CD4-positive, alpha-beta T cell treated with Interleukin-4 for 1 hour (primary cell): ENCODE measurements at regions not wholly inside any gene's neighbourhood (a gene's known extent, or its start where the extent isn't known, plus 50 kb on each side); places are given as distances from the start of the nearest gene placed in this dataset.

Experiments
- DNase-seq, 2 donors: peaks; one replicate each; pipeline ENCODE4 v3.0.0-alpha.2; 2020 to 2022

DNA sequence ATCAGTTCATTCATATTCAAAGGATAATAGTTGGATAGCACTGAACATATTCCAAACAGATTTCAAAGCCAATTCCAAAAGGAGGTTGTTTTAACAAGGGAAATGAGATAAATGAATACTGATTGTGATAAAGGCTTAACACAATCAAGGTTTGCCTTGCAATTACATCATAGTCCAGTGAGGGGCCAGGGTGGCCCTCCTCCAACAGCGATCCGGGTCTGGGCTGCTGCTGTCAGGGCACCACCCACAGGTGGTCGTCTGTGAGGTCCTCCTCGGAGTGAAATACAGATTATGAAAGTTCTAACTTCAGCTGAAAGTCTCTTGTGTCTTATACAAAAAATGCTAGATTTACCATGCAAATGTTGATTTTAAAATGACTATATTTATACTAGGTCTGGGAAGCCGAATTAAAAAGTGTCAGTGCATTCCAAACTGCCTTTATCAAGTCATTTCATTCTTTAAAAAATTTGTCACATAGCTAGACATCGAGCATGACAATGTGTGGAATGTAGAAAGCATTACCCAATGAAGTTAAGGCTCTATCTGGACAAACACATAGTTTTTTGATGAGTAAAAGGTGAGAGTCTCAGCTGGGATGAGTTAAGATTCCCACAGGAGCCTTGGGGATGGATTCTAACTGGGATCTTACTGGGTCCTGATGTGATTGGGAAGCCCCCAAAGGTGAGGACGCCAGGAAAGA, 65.9 kb upstream of the SLC22A23 start:
- no peak for DNase-seq

DNA sequence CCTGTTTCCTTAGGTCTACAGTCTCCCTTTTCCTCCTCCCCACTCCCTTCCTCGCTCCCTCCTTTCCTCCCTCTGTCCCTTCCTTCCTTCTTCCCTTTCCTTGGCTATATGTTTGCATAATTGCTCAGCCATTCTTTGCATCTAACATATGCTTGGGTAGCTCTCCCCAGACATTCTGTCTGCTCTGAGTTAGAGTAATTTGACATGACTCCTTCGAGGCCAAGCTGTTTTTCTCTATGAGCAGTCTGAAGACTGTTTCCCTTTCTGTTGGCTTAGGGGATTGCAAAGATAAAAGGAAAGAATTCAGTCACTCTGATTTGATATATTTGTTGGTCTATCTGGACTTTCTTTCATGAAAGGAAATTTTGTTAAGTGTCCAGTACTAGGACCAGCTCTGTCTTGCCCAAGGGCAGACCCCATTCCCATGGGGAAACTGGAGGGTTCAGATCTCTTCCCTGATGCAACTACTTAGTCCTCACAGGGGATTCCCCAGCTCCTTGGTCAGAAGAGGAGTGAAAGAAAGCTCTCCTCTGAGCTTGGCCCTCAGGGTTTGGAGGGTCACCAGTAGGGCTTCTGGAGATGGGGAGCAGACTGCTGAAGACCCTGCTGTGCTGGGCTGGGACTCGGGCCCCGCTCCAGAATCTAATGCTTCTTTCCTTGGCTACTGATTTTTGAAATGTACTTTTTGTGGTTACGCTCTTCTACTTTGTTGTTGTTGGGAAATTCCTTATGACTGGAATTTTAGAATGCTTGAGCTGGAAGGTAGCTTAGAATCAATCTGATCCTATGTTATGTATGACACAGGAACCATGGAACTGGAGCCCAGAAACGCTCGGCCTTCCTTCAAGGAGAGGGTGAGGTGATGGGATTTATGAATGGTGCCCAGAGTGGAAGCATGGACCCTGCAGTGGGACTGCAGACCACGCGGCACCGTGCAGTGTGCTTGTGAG, 63.7 kb upstream of the SLC22A23 start:
- no peak for DNase-seq

DNA sequence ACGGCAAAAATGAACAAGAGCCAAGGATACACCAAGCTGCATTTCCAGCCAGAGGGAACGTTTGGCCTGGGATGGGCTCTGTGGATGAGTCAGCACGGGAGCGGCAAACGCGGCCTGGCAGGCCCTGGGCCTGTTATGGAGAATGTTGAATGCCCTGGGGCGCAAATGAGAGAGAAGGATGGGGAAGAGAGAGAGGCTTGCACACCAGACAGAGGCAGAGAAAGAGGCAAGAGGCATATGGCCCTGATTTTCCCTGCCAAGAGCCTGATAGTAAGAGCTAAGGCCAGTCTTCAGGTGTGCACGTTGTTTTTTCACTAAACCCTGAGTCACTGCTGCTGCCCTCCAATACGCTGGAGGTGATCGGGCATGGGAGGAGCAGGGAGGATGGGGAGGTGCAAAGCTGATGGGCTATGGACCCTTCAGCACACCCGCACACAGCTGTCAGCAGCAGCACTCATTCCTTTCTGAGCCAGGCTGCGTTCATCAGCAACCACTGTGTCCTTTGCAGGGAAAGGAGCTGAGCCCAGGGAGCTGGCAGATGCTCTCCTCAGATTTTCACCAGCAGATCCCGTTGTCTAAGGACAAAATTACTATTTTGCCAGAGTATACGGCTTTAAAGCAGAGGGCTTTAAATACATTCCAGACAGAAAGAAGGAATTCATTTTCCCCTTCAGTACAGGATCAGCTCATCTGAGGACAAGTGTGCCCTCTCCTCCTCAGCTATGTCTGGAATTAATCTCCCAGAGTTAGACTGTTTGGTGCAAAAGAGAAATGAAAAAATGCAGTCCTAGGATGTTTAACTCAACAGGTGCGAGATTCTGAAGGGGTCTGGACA, 61.7 kb upstream of the SLC22A23 start:
- DNase-seq: no peak

DNA sequence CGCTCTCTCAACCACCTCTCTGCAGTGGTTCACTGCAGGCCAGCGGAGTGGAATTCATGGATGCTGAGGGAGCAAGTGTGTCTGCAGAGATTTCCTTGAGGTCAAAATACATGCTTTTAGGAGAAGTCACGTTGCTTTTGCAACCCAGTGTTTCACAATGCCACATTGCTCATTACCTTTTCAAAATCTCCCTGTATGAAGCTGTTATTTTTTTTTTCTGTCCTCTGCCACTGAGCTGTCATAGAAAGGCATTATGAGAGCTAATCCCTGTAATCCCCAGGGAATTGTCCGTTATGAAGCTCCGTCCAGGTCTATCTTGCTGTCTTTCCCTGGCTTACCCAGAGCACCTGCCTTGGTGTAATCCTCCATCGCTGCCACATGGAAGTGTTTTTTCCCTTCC, 60.5 kb upstream of the SLC22A23 start:
- DNase-seq: no peak

DNA sequence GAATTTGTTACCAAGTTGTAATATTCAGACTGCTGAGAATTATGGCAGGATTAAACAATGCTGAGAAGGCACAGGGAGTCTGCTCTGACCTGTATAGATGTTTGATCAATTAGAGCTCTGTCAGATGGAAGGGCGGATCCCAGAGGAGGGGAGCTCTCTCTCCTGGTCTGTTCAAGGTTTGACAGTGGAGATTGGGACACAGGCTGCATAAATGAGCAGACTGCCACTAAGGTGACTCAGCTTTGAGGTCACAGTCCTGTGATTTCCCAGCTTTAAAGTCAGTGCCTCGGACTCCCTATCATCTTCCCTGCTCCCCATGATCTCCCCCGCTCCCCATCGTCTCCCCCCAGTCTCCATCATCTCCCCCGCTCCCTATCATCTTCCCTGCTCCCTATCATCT, 59.2 kb upstream of the SLC22A23 start:
- no peak for DNase-seq

DNA sequence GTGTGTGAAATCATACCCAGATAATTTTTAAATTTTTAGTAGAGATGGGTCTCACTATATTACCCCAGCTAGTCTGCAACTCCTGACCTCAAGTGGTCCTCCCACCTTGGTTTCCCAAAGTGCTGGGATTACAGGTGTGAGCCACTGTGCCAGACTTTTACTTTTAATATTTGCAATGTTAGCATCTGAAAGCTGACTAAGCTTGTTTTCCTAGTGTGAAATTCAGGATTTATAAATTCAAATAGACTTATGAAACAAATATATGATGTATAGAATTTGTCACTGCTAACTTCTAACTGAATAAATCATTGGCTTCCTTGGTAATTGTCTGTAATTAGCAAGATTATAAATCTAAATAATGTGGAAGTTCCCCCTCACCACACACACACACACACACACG, 58.8 kb upstream of the SLC22A23 start:
- DNase-seq: no peak

DNA sequence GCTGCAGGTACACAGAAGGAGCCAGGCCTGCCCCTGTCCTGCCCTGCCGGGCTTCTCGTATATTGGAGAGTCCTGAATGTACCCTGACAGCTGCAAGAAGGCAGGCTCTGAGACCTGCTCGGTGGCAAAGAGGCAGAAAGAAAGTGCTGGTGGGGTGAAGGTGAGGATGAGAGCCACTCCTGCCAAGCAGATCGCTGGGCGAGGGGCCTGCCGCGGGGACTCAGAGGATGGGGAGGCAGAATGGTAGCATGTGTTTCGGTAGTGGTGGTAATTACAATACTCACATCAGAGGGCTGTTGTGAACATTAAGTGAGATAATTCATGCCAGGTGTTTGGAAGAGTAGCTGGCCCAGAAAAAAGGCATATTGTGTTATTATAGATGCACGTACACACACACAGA, 56.6 kb upstream of the SLC22A23 start:
- DNase-seq: no peak

DNA sequence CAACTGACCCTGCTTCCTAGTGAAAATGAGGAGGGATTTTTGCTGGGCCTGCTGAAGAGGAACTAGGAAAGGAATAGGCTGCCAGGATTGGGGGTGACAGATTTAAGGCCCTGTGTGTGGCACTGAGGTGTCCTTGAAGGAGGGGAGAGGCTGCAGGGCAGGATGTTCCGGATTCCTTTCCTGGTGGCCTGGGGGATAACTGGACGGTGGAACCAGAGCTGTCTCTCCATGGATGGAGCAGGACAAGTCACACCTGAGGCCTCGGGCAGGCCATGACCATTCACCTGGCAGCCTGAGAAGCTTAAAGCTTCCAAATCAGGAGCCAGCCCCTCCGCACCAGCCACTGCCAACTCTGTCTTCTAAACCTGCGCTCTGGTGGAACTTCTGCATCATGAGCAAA, 56.0 kb upstream of the SLC22A23 start:
- DNase-seq: no peak

DNA sequence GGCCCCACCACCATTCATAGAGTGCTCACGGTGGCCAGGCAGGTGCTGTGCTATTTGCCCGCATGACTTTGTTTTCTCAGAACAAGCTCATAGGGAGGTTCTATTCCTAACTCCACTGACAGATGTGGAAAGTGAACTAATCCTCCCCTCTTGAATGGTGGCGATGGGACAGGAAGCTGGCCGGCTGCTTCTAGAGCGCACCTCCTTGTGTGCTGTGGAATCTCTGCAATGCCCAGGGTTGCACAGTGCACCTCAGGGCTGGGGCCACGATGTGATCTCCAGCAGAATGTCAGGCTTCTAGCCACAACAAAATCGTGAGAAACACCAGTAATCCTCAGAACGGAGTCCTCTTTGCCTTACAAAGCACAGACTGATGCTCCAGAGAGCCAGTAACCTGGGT, 53.8 kb upstream of the SLC22A23 start:
- no peak for DNase-seq

DNA sequence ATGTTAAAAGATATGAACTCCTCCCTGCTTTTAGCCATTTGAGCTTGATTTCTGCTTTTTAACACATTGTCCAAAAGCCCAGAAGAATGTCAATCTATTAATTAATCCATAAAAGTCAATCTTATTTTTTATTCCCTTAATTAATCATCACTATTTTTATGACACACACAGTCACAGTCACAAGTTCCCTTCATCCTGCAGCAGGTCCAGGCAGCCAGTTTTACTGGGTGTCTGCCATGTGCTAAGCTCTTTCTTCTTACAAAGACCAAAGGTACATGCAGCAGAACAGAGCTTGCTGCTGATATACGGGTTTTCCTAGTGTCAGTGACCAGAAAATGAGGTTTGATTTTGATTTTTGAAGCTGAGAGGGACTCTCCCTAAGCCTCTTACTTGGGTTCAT, 53.3 kb upstream of the SLC22A23 start:
- DNase-seq: no peak

DNA sequence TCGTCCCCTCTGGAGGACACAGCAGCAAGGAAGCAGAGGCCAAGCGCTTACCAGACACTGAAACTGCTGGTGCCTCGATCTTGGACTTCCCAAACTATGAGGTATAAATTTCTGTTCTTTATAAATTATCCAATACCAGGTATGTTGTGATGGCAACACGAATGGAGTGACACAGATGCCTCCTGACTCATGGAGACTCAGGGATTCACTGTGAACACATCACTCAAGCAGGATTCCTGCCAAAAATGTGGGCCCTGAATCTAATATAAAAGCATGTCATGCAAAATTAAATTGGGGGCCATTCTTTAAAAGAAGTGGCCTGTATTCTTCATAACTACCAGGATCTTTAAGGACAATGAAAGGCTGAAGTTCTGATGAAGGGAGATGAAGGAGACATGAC, 52.5 kb upstream of the SLC22A23 start:
- DNase-seq: no peak

DNA sequence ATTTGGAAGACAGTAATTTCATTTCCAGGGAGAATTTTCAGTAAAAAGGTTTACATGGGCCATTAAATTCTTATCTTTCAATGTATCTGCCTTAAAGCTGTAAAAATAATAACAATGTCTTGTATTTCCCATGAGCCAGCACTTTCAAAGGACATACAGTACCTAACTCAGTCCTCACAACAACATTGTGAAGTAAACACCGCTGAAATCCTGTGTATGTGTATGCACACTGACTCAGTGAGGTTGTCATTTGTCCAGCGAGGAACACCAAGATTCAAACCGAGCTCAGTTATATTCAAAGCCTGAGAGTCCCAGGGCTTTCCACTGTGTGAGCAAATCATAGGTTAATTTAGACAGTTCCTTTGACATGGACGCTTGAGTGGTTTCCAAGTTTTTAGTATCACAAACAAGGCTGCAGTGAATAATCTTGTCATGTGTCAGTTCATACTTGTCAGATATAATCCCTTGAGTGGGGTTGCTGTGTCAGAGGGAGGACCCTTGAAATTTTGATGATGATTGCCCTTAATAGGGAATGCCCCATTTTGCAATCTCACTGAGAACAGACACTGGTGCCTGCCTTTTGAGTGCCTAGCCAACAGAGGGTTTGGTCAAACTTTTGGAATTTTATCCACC, 50.0 kb upstream of the SLC22A23 start:
- DNase-seq: no peak
